GM12878 (cell line): ENCODE measurements at regions not wholly inside any gene's neighbourhood (a gene's known extent, or its start where the extent isn't known, plus 50 kb on each side); places are given as distances from the start of the nearest gene placed in this dataset.

Experiments
- ATAC-seq: fragments of 200-7000 bp; cut with Tn5 transposase; 3 replicates; pipeline ENCODE4 v1.9.1; 2020; ENCODE audit warnings: mild to moderate bottlenecking, moderate library complexity
- BruUV-seq: library from RNA; stranded (reverse); fragments of 400-500 nt; replicated peaks from 2 replicates; lab custom pipeline; 2021; lab: Mats Ljungman, UMichigan
- CTCF ChIA-PET: fragments of 300-600 bp; sonication (Branson Sonifier 250); formaldehyde crosslinking; extraction: SDS; loops from one replicate; lab custom pipeline; 2021; ENCODE audit warnings: inconsistent platforms; lab: Yijun Ruan, JAX
- POLR2A ChIA-PET: fragments of 350-600 bp; formaldehyde crosslinking; extraction: SDS; loops from one replicate; lab custom pipeline; 2021; ENCODE audit warnings: inconsistent platforms; lab: Charles Lee
- RAD21 ChIA-PET: fragments of 300-600 bp; sonication (Branson Sonifier 250); formaldehyde crosslinking; loops from one replicate; lab custom pipeline; 2023; ENCODE audit warnings: antibody characterized with exemption; ENCODE audit not compliant: unreplicated experiment; lab: Charles Lee
- SMC1A ChIA-PET: fragments of 300-600 bp; sonication (Branson Sonifier 250); formaldehyde crosslinking; loops from one replicate; lab custom pipeline; 2023; ENCODE audit not compliant: unreplicated experiment, uncharacterized antibody; lab: Charles Lee
- DNase-seq: peaks from one replicate; pipeline ENCODE4 v3.0.0-alpha.2; 2011; ENCODE audit warnings: low read depth, low spot score
- FAIRE-seq: peaks from 3 replicates; lab custom pipeline; 2011; peaks lifted over from hg19 to GRCh38; lab: Jason Lieb, UNC
- H2AFZ ChIP-seq: 2 replicates; pipeline ENCODE4 v1.6.0; 2011; ENCODE audit warnings: low read depth, low read length, control low read depth; ENCODE audit not compliant: control insufficient read depth
- H3K27ac ChIP-seq: 2 replicates; pipeline ENCODE4 v1.5.1; 2011; ENCODE audit warnings: control low read depth; ENCODE audit not compliant: control insufficient read depth, insufficient read depth
- H3K27me3 ChIP-seq, 2 experiments: replicated peaks in 1 of 2; 2 replicates each; pipeline versions ENCODE4 v1.6.0 to v1.6.1; 2011; ENCODE audit warnings: low read length in 1 of 2; ENCODE audit not compliant: control insufficient read depth in 2 of 2, insufficient read depth in 2 of 2
- H3K36me3 ChIP-seq, 2 experiments: 2 replicates each; pipeline ENCODE4 v1.5.1; 2011; ENCODE audit warnings: low read length in 1 of 2; ENCODE audit not compliant: control insufficient read depth in 2 of 2, insufficient read depth in 2 of 2
- H3K4me1 ChIP-seq: 2 replicates; pipeline ENCODE4 v1.6.1; 2011; ENCODE audit warnings: mild to moderate bottlenecking, low read length, moderate library complexity, mixed read lengths; ENCODE audit not compliant: control insufficient read depth, insufficient read depth
- H3K4me2 ChIP-seq: 2 replicates; pipeline ENCODE4 v1.6.0; 2011; ENCODE audit warnings: control low read depth; ENCODE audit not compliant: control insufficient read depth, insufficient read depth
- H3K4me3 ChIP-seq: fragments of 200-600 bp; sonication (generic); 2 replicates; pipeline ENCODE4 v1.5.1; 2016
- H3K79me2 ChIP-seq: 2 replicates; pipeline ENCODE4 v1.6.0; 2011; ENCODE audit warnings: low read length; ENCODE audit not compliant: control insufficient read depth, insufficient read depth
- H3K9ac ChIP-seq: 2 replicates; pipeline ENCODE4 v1.8.0; 2011; ENCODE audit warnings: low read length, control low read depth, mixed read lengths; ENCODE audit not compliant: control insufficient read depth, insufficient read depth
- H3K9me3 ChIP-seq: replicated peaks from 3 replicates; pipeline ENCODE4 v1.5.1; 2011; ENCODE audit warnings: mild to moderate bottlenecking, low read length; ENCODE audit not compliant: control insufficient read depth, insufficient read depth
- H4K20me1 ChIP-seq: 2 replicates; pipeline ENCODE4 v1.6.0; 2011; ENCODE audit not compliant: control insufficient read depth, insufficient read depth
- ATF2 ChIP-seq: IDR thresholded peaks from 2 replicates; pipeline ENCODE4 v1.6.1; 2012; ENCODE audit warnings: low read length, inconsistent platforms
- BACH1 ChIP-seq: fragments of 450-650 bp; IDR thresholded peaks from 2 replicates; pipeline ENCODE4 v1.6.1; 2017; ENCODE audit warnings: mild to moderate bottlenecking, borderline replicate concordance
- CEBPB ChIP-seq, 2 experiments: fragments of 150-350 bp in 1 of 2; IDR thresholded peaks; 2 replicates each; pipeline ENCODE4 v1.6.1; 2012 to 2014; ENCODE audit warnings: low read depth in 2 of 2, low read length in 2 of 2, borderline replicate concordance in 1 of 2, inconsistent platforms in 1 of 2
- ETV6 ChIP-seq, 2 experiments: fragments of 450-650 bp in 1 of 2; IDR thresholded peaks in 1 of 2; conservative IDR thresholded peaks in 1 of 2; 2 replicates each; pipeline ENCODE4 v1.6.1; 2014; ENCODE audit warnings: antibody characterized with exemption in 1 of 2, borderline replicate concordance in 1 of 2, low read depth in 1 of 2, mild to moderate bottlenecking in 1 of 2, moderate library complexity in 1 of 2
- JUND ChIP-seq: IDR thresholded peaks from 2 replicates; pipeline ENCODE4 v1.6.1; 2012; ENCODE audit warnings: low read depth, mild to moderate bottlenecking, low read length, improper control_type of control experiment, moderate library complexity
- KDM1A ChIP-seq: fragments of 200-600 bp; sonication (generic); IDR thresholded peaks from 2 replicates; pipeline ENCODE4 v1.6.1; 2016; ENCODE audit warnings: borderline replicate concordance
- MEF2A ChIP-seq: IDR thresholded peaks from 2 replicates; pipeline ENCODE4 v1.6.1; 2011; ENCODE audit warnings: low read depth, mild to moderate bottlenecking, low read length, moderate library complexity; ENCODE audit not compliant: insufficient read depth
- MEF2B ChIP-seq: fragments of 450-650 bp; IDR thresholded peaks from 2 replicates; pipeline ENCODE4 v1.6.1; 2018; ENCODE audit warnings: mild to moderate bottlenecking, moderate library complexity; ENCODE audit not compliant: partially characterized antibody, poor library complexity, severe bottlenecking
- NR2F1 ChIP-seq: fragments of 450-650 bp; conservative IDR thresholded peaks from 2 replicates; pipeline ENCODE4 v1.6.1; 2017; ENCODE audit warnings: mild to moderate bottlenecking
- SIN3A ChIP-seq: IDR thresholded peaks from 2 replicates; pipeline ENCODE4 v1.6.1; 2012; ENCODE audit warnings: low read depth, low read length, improper control_type of control experiment
- TCF12 ChIP-seq: IDR thresholded peaks from 2 replicates; pipeline ENCODE4 v1.6.1; 2011; ENCODE audit warnings: low read depth, mild to moderate bottlenecking, low read length
- YY1 ChIP-seq: IDR thresholded peaks from 2 replicates; pipeline ENCODE4 v1.6.1; 2011; ENCODE audit warnings: low read depth, mild to moderate bottlenecking, low read length
- ZNF592 ChIP-seq: fragments of 450-650 bp; IDR thresholded peaks from 2 replicates; pipeline ENCODE4 v1.6.1; 2017; ENCODE audit warnings: mild to moderate bottlenecking, moderate library complexity
- WGBS: methylation state at CpG from one replicate; pipeline ENCODE4 v1.1.6; 2016; ENCODE audit warnings: low lambda C conversion rate; ENCODE audit not compliant: insufficient replicate concordance, insufficient coverage; ENCODE audit errors: missing lambda C conversion rate; 5-methylcytosine and 5-hydroxymethylcytosine counted together
- in situ Hi-C: fragments of 300-500 bp; cut with MboI; formaldehyde crosslinking; loops from 9 replicates; pipeline ENCODE4 v1.14.3; 2018; ENCODE audit warnings: mixed read lengths
- intact Hi-C: fragments of 100-400 bp; cut with micrococcal nuclease; formaldehyde crosslinking; loops from one replicate; pipeline ENCODE4 v1.14.2; 2022; ENCODE audit not compliant: unreplicated experiment
- TF ChIP-seq, protein P1 (sequence below): fragments of 450-650 bp; IDR thresholded peaks from 2 replicates; pipeline ENCODE4 v1.6.1; 2017; ENCODE audit warnings: mild to moderate bottlenecking

- FAIRE-seq, result no peak
- TF ChIP-seq TCF12, result no peak
- no peak for TF ChIP-seq ATF2
- no peak for TF ChIP-seq SIN3A
- TF ChIP-seq, protein P1, sequence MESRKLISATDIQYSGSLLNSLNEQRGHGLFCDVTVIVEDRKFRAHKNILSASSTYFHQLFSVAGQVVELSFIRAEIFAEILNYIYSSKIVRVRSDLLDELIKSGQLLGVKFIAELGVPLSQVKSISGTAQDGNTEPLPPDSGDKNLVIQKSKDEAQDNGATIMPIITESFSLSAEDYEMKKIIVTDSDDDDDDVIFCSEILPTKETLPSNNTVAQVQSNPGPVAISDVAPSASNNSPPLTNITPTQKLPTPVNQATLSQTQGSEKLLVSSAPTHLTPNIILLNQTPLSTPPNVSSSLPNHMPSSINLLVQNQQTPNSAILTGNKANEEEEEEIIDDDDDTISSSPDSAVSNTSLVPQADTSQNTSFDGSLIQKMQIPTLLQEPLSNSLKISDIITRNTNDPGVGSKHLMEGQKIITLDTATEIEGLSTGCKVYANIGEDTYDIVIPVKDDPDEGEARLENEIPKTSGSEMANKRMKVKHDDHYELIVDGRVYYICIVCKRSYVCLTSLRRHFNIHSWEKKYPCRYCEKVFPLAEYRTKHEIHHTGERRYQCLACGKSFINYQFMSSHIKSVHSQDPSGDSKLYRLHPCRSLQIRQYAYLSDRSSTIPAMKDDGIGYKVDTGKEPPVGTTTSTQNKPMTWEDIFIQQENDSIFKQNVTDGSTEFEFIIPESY, result no peak
- no peak for TF ChIP-seq BACH1
- no peak for TF ChIP-seq NR2F1
- no peak for TF ChIP-seq JUND
- no peak for TF ChIP-seq CEBPB (IDR thresholded peaks at IDR 0.05; ENCODE audit: borderline replicate concordance in 1 of 2, low read depth in 2 of 2, low read length in 2 of 2)
- TF ChIP-seq ETV6 (conservative IDR thresholded peaks at IDR 0.05 in 1 of 2, IDR thresholded peaks at IDR 0.05 in 1 of 2; ENCODE audit: borderline replicate concordance in 1 of 2, low read depth in 1 of 2), result no peak
- TF ChIP-seq MEF2B, result no peak
- no peak for TF ChIP-seq KDM1A
- no peak for TF ChIP-seq MEF2A
- TF ChIP-seq ZNF592, result no peak
- TF ChIP-seq YY1, result no peak
- intact Hi-C loops (no loop called here), in situ Hi-C loops (no loop called here)
- Histone ChIP-seq H3K4me3 (no peak overlapping the region), H3K4me2 (no peak overlapping the region), H3K27me3 (no peaks in the 10 kb centered on the region), H4K20me1 (no peaks in the 10 kb centered on the region), H3K4me1 (no peaks in the 10 kb centered on the region), H2AFZ (no peak overlapping the region), H3K36me3 (no peaks in the 10 kb centered on the region), H3K27ac (no peak overlapping the region), H3K79me2 (no peaks in the 10 kb centered on the region), H3K9me3 (no peaks in the 10 kb centered on the region), H3K9ac (no peak overlapping the region)
- ChIA-PET CTCF (no interaction called here), SMC1A (interaction anchor here (2.3 kb wide), 1 partner anchor 31 kb away, joined by 5 read pairs; no protein-coding TSS in a partner anchor), POLR2A (no interaction called here), RAD21 (no interaction called here)
- ATAC-seq, result no peak
- no TSS peak for BruUV-seq
- no peak for DNase-seq
- WGBS, result 42% methylated on average over 1 of the region's 1 CpG
Measured at GRCh38 chr13:97077341-97077740, 83.1 kb upstream of the OXGR1 start.
